GM18502 (cell line): ENCODE measurements at regions not wholly inside any gene's neighbourhood (a gene's known extent, or its start where the extent isn't known, plus 50 kb on each side); places are given as distances from the start of the nearest gene placed in this dataset.

Experiments
- ATAC-seq: cut with Tn5 transposase; IDR thresholded peaks from one replicate; pipeline ENCODE4 v1.9.1; 2021; ENCODE audit warnings: mild to moderate bottlenecking; ENCODE audit not compliant: unreplicated experiment, poor library complexity

- ATAC-seq = no peak
These were observed 648.2 kb downstream of the MAT2B start for GRCh38 chr5:164153469-164154172.

GRCh38 chr5:164170814-164171213 lies 665.4 kb downstream of the MAT2B start:
- no peak for ATAC-seq

- ATAC-seq = no peak
These were observed 669.7 kb downstream of the MAT2B start for GRCh38 chr5:164175083-164175482.

- ATAC-seq = no peak
These were observed 674.0 kb downstream of the MAT2B start for GRCh38 chr5:164179406-164179805.

GRCh38 chr5:164181604-164182003 lies 676.2 kb downstream of the MAT2B start:
- no peak for ATAC-seq

DNA sequence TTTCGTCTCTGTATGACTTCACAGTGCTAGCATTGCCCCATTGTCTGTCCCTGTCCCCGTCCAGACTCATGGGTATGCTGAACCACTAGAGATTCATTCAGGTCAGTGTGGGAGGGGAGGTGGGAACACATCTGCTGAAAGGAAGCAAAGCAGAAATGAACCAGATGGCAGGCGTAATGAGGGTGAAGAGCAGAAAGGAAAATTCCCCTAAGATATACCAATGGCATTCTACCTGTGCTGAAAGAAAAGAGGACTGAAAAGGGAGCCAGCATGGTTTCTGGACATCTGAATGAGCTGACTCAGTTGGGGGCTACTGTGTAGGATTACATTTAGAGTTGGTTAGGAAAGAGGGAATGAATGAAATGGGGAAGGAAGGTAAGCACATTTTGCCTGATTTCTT lies 678.7 kb downstream of the MAT2B start:
- ATAC-seq = no peak

DNA sequence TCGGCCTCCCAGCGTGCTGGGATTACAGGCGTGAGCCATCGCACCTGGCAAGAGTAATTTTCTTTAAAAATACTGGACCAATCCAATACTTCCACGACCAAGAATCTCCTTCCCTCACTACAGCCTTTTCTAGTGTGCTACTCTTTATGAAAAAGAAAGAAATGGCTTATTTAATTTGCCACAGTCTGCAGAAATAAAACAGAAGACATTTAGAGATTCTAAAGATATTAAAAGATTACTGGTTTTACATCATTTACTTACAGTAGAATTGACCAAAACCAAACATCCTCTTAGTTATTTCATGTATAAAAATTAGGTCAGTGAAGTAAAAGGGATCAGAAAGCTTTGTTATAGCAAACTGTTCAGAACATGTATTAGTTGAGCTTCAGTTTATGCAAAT lies 679.6 kb downstream of the MAT2B start:
- ATAC-seq = no peak

DNA sequence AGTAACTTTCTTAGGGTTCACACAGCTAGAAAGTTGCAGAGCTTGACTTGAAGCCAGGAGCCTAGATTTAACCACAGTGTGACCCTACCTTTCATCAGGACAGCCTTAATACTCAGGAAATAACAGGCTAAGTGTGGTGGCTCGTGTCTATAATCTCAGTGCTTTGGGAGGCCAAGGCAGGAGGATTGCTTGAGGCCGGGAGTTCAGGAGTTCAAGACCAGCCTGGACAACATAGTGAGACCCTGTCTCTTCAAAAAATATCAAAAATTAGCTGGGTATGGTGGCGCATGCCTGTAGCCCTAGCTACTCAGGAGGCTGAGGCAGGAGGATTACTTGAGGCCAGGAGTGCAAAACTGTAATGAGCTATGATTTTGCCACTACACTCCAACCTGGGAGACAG lies 681.1 kb downstream of the MAT2B start:
- ATAC-seq = no peak

DNA sequence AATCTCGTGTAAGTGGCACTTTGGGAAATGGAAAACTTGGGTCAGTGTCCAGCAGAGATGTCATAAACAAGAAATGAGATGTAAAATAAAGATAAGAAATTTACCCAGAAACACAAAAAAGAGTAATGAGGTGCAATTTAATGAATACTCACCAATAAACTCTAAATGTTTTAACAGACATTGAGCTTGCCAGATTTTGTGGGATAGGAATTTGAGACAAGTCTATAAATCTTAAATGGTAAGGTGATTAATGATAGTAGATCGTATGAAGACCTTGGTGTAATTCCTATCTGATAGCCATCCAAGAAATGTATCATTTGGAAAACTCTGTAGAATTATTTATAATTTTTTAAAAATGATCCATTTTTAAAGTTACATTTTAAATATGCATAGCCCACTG lies 682.4 kb downstream of the MAT2B start:
- no peak for ATAC-seq

GRCh38 chr5:164188733-164189148 lies 683.3 kb downstream of the MAT2B start:
- ATAC-seq = no peak

GRCh38 chr5:164191240-164191639 lies 685.8 kb downstream of the MAT2B start:
- ATAC-seq = no peak

- ATAC-seq = no peak
These were observed 696.9 kb downstream of the MAT2B start for GRCh38 chr5:164202338-164202737.

GRCh38 chr5:164203581-164204225 lies 698.3 kb downstream of the MAT2B start:
- ATAC-seq = no peak

- ATAC-seq = no peak
These were observed 699.0 kb downstream of the MAT2B start for GRCh38 chr5:164204338-164204946.

GRCh38 chr5:164206196-164206595 lies 700.8 kb downstream of the MAT2B start:
- ATAC-seq = no peak

- ATAC-seq = no peak
These were observed 702.2 kb downstream of the MAT2B start for GRCh38 chr5:164207646-164208045.

GRCh38 chr5:164210491-164210890 lies 705.1 kb downstream of the MAT2B start:
- ATAC-seq = no peak

DNA sequence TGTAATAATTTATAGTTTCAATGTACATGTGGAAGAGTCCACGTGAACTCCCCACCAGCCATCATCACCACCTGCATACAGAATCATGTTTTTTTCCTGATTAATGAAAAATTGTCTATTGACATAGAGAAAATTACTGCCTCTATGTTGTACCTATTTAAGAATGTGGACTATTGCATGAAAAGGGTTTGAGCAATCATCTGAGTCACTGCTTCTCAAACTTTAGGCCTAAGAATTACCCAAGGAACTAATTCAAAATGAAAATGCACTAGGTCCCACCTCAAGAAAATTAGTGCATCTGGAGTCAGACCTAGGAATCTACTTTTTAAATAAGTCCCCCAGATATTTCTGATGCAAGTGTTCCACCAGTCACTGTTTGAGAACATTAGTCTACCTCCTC lies 709.3 kb downstream of the MAT2B start:
- no peak for ATAC-seq

GRCh38 chr5:164217464-164217863 lies 712.0 kb downstream of the MAT2B start:
- ATAC-seq = no peak

DNA sequence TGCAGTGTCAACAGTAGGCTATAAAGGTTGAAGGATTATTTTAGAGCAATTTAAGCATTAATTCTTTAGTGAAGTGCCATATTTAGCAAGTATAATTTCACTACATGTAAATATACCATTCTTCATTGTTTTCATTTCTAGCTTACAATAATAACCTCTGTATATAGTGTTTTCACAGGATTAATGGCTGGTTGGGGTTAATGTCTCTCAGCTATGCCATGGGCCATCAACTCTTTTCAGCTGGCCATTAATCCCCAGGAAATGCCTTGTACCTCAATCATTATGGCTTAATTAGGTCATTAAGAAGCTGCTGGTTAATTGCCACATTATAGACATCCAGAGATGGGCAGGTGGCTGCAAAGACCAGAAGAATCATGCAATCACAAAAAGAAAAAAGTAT lies 715.1 kb downstream of the MAT2B start:
- ATAC-seq = no peak

DNA sequence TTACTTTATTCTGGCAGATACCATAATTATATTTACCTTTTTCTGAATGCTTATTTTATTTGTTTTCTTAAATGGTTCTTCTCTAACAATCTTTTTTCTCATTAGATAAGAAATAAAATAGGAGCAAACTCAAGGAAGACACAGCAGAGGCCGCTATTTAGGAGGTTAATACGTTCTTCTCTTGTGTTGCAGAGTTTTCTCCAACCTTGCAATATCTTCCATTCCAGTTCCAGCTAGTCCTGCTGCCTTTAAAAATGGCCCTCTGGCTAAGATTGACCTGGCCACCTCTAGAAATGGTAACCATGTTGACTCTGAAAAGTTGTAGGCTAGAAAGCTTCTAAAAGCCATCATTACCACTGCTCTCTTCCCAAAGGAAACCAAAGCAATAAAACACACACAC lies 718.8 kb downstream of the MAT2B start:
- no peak for ATAC-seq

GRCh38 chr5:164224772-164225171 lies 719.4 kb downstream of the MAT2B start:
- ATAC-seq = no peak
